Effector memory CD4-positive, alpha-beta T cell (primary cell): ENCODE measurements at regions not wholly inside any gene's neighbourhood (a gene's known extent, or its start where the extent isn't known, plus 50 kb on each side); places are given as distances from the start of the nearest gene placed in this dataset.

ENCODE experiments used
- DNase-seq, 3 donors: peaks; one replicate each; pipeline ENCODE4 v3.0.0-alpha.2; 2020
- H3K27ac ChIP-seq: 2 replicates; pipeline ENCODE4 v1.7.0; 2013; ENCODE audit warnings: mild to moderate bottlenecking, low read length, moderate library complexity; ENCODE audit not compliant: insufficient read depth, poor library complexity, severe bottlenecking
- H3K27me3 ChIP-seq: replicated peaks from 2 replicates; pipeline ENCODE4 v1.7.0; 2013; ENCODE audit warnings: mild to moderate bottlenecking, low read length; ENCODE audit not compliant: insufficient read depth, control insufficient read depth, poor library complexity, severe bottlenecking
- H3K36me3 ChIP-seq: 2 replicates; pipeline ENCODE4 v1.7.0; 2013; ENCODE audit warnings: mild to moderate bottlenecking, low read length, moderate library complexity; ENCODE audit not compliant: control insufficient read depth, insufficient read depth
- H3K4me1 ChIP-seq: 2 replicates; pipeline ENCODE4 v1.7.0; 2013; ENCODE audit warnings: low read length, mild to moderate bottlenecking; ENCODE audit not compliant: control insufficient read depth, insufficient read depth, poor library complexity, severe bottlenecking
- H3K4me3 ChIP-seq: 2 replicates; pipeline ENCODE4 v1.7.0; 2013; ENCODE audit warnings: low read length, low read depth, mild to moderate bottlenecking; ENCODE audit not compliant: insufficient read depth, poor library complexity, severe bottlenecking
- H3K9me3 ChIP-seq: 2 replicates; pipeline ENCODE4 v1.7.0; 2013; ENCODE audit warnings: mild to moderate bottlenecking, low read length, moderate library complexity; ENCODE audit not compliant: control insufficient read depth

DNA sequence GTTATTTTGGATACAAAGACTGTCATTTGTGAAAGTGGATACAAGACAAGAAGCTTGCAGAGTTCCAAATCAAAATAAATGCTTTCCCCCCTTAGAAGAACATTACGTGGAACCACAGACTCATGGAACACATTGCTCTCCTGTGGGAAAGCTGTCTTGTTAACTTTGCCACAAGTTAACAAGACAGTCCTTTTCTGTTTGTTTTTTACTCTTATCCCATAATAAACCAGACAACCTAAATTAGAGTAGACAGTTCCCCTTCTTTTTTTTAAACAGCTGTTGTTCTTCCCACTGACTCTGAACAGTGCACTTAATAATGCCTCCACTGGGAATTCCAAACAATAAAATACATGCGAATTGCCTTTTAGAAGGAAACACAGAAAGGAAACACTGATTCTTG lies 255.3 kb upstream of the UBE2E2 start:
- Histone ChIP-seq H3K9me3 (no peaks in the 10 kb centered on the region), H3K27ac (no peak overlapping the region), H3K27me3 (no peaks in the 10 kb centered on the region), H3K4me1 (no peaks in the 10 kb centered on the region), H3K36me3 (no peaks in the 10 kb centered on the region), H3K4me3 (no peak overlapping the region)
- no peak for DNase-seq

DNA sequence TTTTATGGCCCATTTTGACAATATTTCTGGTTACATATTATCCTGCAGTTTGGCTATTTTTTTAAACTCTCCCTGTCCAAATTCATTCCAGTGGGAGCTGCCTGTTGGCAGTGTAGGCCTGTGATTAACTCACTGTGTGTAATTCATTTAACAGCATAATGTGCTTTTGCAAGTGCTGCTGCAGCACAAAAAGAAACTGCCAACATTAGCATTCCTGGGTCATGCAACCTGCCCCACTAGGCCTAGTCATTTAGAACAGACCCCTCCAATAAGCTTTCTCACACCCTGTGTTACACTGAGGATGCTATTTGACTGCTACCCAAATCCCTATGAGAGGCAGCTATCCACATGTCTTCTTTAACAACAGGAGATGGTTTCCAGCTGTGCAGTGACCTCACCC lies 251.2 kb upstream of the UBE2E2 start:
- Histone ChIP-seq H3K27ac (no peak overlapping the region), H3K4me1 (no peaks in the 10 kb centered on the region), H3K27me3 (no peaks in the 10 kb centered on the region), H3K36me3 (no peaks in the 10 kb centered on the region), H3K4me3 (no peak overlapping the region), H3K9me3 (no peaks in the 10 kb centered on the region)
- no peak for DNase-seq

DNA sequence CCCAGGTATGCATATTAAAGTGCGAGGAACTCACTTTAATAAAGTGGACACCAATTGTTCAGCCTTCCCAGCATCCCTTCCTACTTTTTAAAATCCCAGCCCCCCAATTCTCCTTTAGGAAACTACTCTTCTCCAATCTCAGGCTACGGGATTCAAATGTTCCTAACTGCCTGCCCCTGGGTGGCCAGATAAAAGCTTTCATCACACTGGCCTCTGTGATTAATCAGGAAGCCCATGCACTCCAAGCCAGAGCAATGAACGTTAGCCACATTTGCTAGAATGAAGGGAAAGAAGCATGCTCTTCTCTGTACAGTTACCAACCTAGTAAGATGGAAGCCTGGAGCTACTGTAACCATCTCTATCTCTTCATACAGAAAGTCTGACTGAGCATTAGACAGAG lies 250.3 kb upstream of the UBE2E2 start:
- DNase-seq: no peak
- no peaks in the 10 kb centered on the region for H3K4me1 ChIP-seq
- H3K36me3 ChIP-seq: no peaks in the 10 kb centered on the region
- no peaks in the 10 kb centered on the region for H3K9me3 ChIP-seq
- no peak overlapping the region for H3K4me3 ChIP-seq
- no peak overlapping the region for H3K27ac ChIP-seq
- no peaks in the 10 kb centered on the region for H3K27me3 ChIP-seq

DNA sequence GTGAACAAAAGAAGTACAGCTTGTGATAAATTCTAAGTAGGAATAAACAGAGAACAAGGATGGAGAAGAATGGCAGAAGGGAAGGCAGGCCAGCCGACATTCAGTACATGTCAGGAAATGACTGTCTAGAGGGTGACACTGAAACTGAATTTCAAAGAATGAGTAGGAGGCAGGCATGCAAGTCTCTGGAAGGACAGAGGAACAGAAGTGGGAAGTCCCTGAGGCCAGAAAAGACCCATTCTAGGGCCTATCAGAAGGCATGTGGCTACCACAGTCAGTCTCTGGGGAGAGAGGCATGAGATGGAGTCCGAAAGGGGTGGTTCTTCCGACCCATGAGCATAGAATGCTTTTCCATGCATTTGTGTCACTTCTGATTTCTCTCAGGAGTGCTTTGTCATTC lies 243.5 kb upstream of the UBE2E2 start:
- Histone ChIP-seq H3K9me3 (no peaks in the 10 kb centered on the region), H3K27ac (no peak overlapping the region), H3K27me3 (no peaks in the 10 kb centered on the region), H3K36me3 (no peaks in the 10 kb centered on the region), H3K4me1 (no peaks in the 10 kb centered on the region), H3K4me3 (no peak overlapping the region)
- no peak for DNase-seq

DNA sequence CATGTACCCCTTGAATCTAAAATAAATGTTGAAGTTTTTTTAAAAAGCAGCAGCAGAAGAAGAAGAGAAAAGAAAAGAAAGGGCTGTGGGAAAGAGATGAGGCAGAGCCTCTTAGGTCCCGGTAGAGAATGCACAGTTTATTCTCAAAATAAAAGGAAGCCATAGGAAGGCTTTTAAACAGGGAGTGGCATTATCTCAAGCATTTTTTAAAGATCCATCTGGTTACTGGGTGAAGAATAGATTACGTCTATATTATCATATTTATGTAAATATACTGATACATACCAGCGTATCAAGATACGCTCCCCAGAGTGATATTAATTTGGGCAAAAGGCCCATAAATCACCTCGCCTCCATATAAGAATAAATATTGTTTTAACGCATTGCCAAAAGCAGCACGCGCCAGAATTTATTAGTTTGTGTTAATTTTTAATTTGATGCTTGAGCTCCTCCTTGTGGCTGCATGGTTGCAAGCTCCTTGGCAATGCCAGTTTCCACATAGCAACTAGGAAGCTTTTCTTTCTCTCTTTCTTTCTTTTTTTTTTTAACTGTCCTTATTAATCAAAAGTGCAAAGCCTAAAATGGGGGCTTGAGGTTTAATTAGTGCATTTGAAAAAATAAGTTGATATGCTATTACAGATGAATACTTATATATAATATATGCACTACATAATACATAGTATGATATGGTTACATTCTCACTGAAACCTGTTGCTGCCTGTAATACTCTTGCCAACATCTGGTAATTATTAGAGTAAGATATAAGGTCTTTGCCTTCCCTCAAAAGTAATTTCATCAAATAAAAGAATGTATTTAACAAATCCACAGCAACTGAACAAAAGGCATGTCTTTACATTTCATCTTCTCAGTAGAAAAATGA lies 242.8 kb upstream of the UBE2E2 start:
- no peak for DNase-seq
- Histone ChIP-seq H3K36me3 (no peaks in the 10 kb centered on the region), H3K27me3 (no peaks in the 10 kb centered on the region), H3K27ac (no peak overlapping the region), H3K4me1 (no peaks in the 10 kb centered on the region), H3K9me3 (no peaks in the 10 kb centered on the region), H3K4me3 (no peak overlapping the region)

DNA sequence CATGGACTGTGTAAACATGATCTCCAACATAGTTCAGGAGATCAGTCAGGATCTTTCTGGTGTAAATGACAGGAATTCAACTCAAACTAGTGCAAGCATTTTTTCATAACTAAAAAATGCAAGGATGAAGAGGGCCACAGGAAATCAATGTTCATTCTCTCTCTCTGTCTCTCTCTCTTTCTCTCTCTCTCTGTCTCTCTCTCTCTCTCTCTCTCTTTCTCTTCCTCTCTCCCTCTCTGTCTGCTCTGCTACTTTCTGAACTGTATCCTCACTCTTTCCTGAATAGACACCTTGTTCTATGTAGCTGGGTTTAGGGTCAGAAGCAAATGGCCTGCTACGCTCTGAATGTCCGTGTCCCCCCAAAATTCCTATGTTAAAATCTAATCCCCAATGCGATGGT lies 240.9 kb upstream of the UBE2E2 start:
- Histone ChIP-seq H3K4me3 (no peak overlapping the region), H3K9me3 (no peaks in the 10 kb centered on the region), H3K27ac (no peak overlapping the region), H3K36me3 (no peaks in the 10 kb centered on the region), H3K4me1 (no peaks in the 10 kb centered on the region), H3K27me3 (no peaks in the 10 kb centered on the region)
- no peak for DNase-seq

DNA sequence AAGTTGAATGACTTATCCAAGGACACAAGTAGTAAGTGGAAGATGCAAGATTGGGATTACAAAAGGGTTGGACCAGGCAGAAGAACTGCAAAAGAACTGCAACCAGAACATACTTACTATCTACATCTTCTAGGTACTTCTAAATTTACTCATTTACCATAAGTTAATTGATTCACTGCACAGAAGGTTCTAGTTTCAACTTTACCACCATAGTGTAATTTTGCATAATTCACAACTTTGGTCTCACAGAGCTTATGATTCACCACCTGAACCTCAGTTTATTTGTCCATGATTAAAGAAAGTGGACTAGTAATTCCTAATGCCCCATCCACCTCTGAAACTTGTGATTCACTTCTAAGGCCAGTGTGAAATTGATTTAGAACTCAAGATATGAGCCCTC lies 236.8 kb upstream of the UBE2E2 start:
- H3K27me3 ChIP-seq: no peaks in the 10 kb centered on the region
- no peaks in the 10 kb centered on the region for H3K9me3 ChIP-seq
- no peak overlapping the region for H3K27ac ChIP-seq
- H3K36me3 ChIP-seq: no peaks in the 10 kb centered on the region
- no peak overlapping the region for H3K4me3 ChIP-seq
- H3K4me1 ChIP-seq: no peaks in the 10 kb centered on the region
- no peak for DNase-seq

DNA sequence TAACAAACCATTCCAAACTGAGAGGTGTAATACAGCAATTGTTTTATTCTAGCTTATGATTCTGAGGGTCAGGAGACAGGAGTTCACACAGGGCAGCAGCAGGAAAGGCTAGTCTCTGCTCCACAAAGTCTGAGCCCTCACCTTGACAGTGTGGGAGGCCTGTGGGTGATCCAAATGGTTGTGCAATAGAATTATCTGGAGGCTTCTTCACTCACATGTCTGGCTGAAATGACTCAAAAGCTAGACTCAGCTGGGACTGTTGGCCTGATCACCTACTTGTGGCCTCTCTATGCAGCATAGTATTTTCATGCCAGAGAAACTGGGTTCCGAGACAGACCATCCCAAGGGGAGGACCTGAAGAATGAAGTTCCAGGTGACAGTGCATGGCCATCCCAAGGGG lies 233.9 kb upstream of the UBE2E2 start:
- DNase-seq: no peak
- no peaks in the 10 kb centered on the region for H3K4me1 ChIP-seq
- no peaks in the 10 kb centered on the region for H3K36me3 ChIP-seq
- H3K27ac ChIP-seq: no peak overlapping the region
- H3K9me3 ChIP-seq: no peaks in the 10 kb centered on the region
- H3K4me3 ChIP-seq: no peak overlapping the region
- H3K27me3 ChIP-seq: no peaks in the 10 kb centered on the region

DNA sequence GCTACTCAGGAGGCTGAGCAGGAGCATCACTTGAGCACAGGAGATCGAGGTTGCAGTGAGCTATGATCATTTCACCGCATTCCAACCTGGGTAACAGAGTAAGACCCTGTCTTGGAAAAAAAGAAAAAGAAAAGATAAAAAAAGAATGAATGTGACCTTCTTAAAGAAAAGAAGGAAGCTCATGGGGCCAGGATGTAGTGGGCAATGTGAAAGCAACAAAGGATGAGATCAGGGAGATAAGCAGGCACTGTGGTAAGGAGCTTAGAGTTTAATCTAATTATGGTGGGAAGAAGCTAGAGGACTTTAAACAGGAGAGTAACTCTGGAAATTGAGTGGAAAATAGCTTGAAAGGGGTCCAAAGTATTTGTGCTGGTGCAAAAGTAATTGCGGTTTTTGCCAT lies 231.6 kb upstream of the UBE2E2 start:
- DNase-seq: no peak
- H3K4me3 ChIP-seq: no peak overlapping the region
- H3K4me1 ChIP-seq: no peaks in the 10 kb centered on the region
- H3K27me3 ChIP-seq: no peaks in the 10 kb centered on the region
- no peaks in the 10 kb centered on the region for H3K36me3 ChIP-seq
- no peaks in the 10 kb centered on the region for H3K9me3 ChIP-seq
- H3K27ac ChIP-seq: no peak overlapping the region

DNA sequence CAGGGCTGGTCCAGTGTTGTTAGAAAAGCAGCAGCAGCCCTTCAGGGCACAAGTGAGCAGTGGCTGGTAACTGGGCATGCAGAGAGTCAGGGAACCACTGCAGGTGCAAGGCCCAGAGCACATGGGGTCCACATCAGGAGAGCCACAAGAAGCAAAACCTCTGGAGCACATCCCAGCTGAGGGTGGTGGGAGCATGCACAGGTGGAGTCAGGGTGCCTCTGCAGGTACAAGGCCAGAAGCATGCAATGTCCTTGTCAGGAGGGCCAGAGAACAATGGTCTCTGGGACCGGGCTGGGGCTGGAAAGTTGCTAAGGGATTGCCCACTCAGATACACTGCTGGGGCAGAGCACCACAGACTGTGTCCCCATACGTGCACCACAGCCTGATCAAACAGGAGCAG lies 226.1 kb upstream of the UBE2E2 start:
- no peaks in the 10 kb centered on the region for H3K4me1 ChIP-seq
- H3K27ac ChIP-seq: no peak overlapping the region
- H3K4me3 ChIP-seq: no peak overlapping the region
- no peaks in the 10 kb centered on the region for H3K27me3 ChIP-seq
- H3K36me3 ChIP-seq: no peaks in the 10 kb centered on the region
- DNase-seq: no peak
- H3K9me3 ChIP-seq: no peaks in the 10 kb centered on the region
